Neuron (in vitro differentiated cells): ENCODE measurements at regions not wholly inside any gene's neighbourhood (a gene's known extent, or its start where the extent isn't known, plus 50 kb on each side); places are given as distances from the start of the nearest gene placed in this dataset.

Experiments
- H2AFZ ChIP-seq: one replicate; pipeline ENCODE4 v1.6.1; 2013; ENCODE audit warnings: low read depth, mild to moderate bottlenecking, inconsistent platforms, low read length, moderate library complexity
- H3K27me3 ChIP-seq: one replicate; pipeline ENCODE4 v1.6.1; 2013; ENCODE audit warnings: low read length; ENCODE audit not compliant: insufficient read depth
- H3K36me3 ChIP-seq: one replicate; pipeline ENCODE4 v1.6.1; 2013; ENCODE audit warnings: low read length; ENCODE audit not compliant: insufficient read depth
- H3K4me1 ChIP-seq: one replicate; pipeline ENCODE4 v1.6.1; 2013; ENCODE audit warnings: low read length; ENCODE audit not compliant: insufficient read depth
- H3K4me3 ChIP-seq: 2 replicates; pipeline ENCODE4 v1.5.1; 2013; ENCODE audit warnings: mild to moderate bottlenecking, low read length, moderate library complexity
- H3K9me3 ChIP-seq: one replicate; pipeline ENCODE4 v1.6.1; 2013; ENCODE audit warnings: low read length

GRCh38 chr9:630817-631216, 210.7 kb upstream of the DMRT1 start:
- Histone ChIP-seq H3K36me3 (no peaks in the 10 kb centered on the region), H3K4me1 (no peaks in the 10 kb centered on the region), H3K4me3 (no peak overlapping the region), H3K27me3 (no peaks in the 10 kb centered on the region), H2AFZ (no peak overlapping the region), H3K9me3 (peaks cover 2% of the 10 kb centered on the region)

- Histone ChIP-seq H3K4me1 (no peaks in the 10 kb centered on the region), H3K27me3 (no peaks in the 10 kb centered on the region), H3K4me3 (no peak overlapping the region), H3K9me3 (peaks cover 2% of the 10 kb centered on the region), H3K36me3 (no peaks in the 10 kb centered on the region), H2AFZ (no peak overlapping the region)
These were observed 209.9 kb upstream of the DMRT1 start for GRCh38 chr9:631596-631995.

DNA sequence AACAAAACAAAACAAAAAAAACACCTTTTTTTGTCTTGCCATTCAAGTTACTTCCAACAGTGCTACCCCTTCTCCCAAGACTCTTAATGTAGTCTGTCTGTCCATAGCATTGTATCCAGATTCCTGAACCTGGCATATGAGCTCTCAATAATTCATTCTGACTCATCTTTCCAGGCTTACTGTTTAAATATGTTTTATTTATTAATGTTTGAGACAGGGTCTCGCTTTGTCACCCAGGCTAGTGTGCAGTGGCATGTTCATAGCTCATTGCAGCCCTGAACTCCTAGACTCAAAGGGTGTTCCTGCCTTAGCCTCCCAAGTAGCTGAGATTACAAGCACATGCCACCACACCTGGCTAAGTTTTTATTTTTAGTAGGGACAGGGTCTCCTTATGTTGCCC, 208.0 kb upstream of the DMRT1 start:
- no peaks in the 10 kb centered on the region for H3K36me3 ChIP-seq
- no peaks in the 10 kb centered on the region for H3K27me3 ChIP-seq
- no peak overlapping the region for H2AFZ ChIP-seq
- H3K9me3 ChIP-seq = peaks cover 2% of the 10 kb centered on the region
- H3K4me1 ChIP-seq = no peaks in the 10 kb centered on the region
- H3K4me3 ChIP-seq = no peak overlapping the region

- Histone ChIP-seq H3K36me3 (no peaks in the 10 kb centered on the region), H3K4me1 (peaks cover 3% of the 10 kb centered on the region), H3K4me3 (no peak overlapping the region), H3K9me3 (peaks cover 2% of the 10 kb centered on the region), H2AFZ (no peak overlapping the region), H3K27me3 (no peaks in the 10 kb centered on the region)
These were observed 204.4 kb upstream of the DMRT1 start for GRCh38 chr9:636931-637591.

DNA sequence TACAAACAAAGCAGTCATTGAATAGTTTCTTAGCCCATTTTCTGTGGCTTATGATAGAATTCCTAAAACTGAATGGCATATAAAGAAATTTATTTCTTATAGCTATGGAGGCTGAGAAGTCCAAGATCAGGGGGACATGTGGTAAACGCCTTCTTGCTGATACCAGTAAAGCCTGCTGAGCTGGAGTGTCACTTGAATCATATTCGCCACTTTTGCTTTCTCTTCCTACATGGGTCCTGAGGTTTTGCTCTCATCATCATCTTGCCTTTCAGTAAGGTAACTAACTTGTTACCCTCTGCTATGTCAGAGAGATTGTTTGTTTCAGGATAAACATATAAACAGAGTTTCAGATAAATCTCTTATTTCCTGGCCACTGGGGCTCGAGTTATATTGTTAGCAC, 203.3 kb upstream of the DMRT1 start:
- H3K4me3 ChIP-seq = no peak overlapping the region
- no peak overlapping the region for H2AFZ ChIP-seq
- H3K36me3 ChIP-seq = no peaks in the 10 kb centered on the region
- H3K9me3 ChIP-seq = peaks cover 2% of the 10 kb centered on the region
- no peaks in the 10 kb centered on the region for H3K27me3 ChIP-seq
- H3K4me1 ChIP-seq = peaks cover 6% of the 10 kb centered on the region

GRCh38 chr9:642014-642413, 199.5 kb upstream of the DMRT1 start:
- Histone ChIP-seq H3K27me3 (no peaks in the 10 kb centered on the region), H3K9me3 (no peaks in the 10 kb centered on the region), H3K4me1 (peaks cover 6% of the 10 kb centered on the region), H3K4me3 (no peak overlapping the region), H3K36me3 (no peaks in the 10 kb centered on the region), H2AFZ (no peak overlapping the region)

- no peaks in the 10 kb centered on the region for H3K36me3 ChIP-seq
- peaks cover 6% of the 10 kb centered on the region for H3K4me1 ChIP-seq
- no peaks in the 10 kb centered on the region for H3K9me3 ChIP-seq
- no peak overlapping the region for H3K4me3 ChIP-seq
- H3K27me3 ChIP-seq = no peaks in the 10 kb centered on the region
- H2AFZ ChIP-seq = no peak overlapping the region
These were observed 197.5 kb upstream of the DMRT1 start for GRCh38 chr9:643966-644365.

- H3K27me3 ChIP-seq = no peaks in the 10 kb centered on the region
- peaks cover 7% of the 10 kb centered on the region for H3K4me1 ChIP-seq
- no peaks in the 10 kb centered on the region for H3K9me3 ChIP-seq
- H3K4me3 ChIP-seq = no peak overlapping the region
- no peaks in the 10 kb centered on the region for H3K36me3 ChIP-seq
- H2AFZ ChIP-seq = no peak overlapping the region
These were observed 194.0 kb upstream of the DMRT1 start for GRCh38 chr9:647522-647921.

- H3K27me3 ChIP-seq = no peaks in the 10 kb centered on the region
- H3K36me3 ChIP-seq = no peaks in the 10 kb centered on the region
- no peaks in the 10 kb centered on the region for H3K9me3 ChIP-seq
- peaks cover 7% of the 10 kb centered on the region for H3K4me1 ChIP-seq
- H2AFZ ChIP-seq = no peak overlapping the region
- no peak overlapping the region for H3K4me3 ChIP-seq
These were observed 192.1 kb upstream of the DMRT1 start for GRCh38 chr9:649128-650074.

- Histone ChIP-seq H3K36me3 (no peaks in the 10 kb centered on the region), H3K9me3 (no peaks in the 10 kb centered on the region), H3K4me3 (no peak overlapping the region), H3K27me3 (no peaks in the 10 kb centered on the region), H3K4me1 (peaks cover 7% of the 10 kb centered on the region), H2AFZ (no peak overlapping the region)
These were observed 191.1 kb upstream of the DMRT1 start for GRCh38 chr9:650362-650761.

- H2AFZ ChIP-seq = no peak overlapping the region
- no peaks in the 10 kb centered on the region for H3K9me3 ChIP-seq
- H3K4me3 ChIP-seq = no peak overlapping the region
- no peaks in the 10 kb centered on the region for H3K36me3 ChIP-seq
- H3K27me3 ChIP-seq = no peaks in the 10 kb centered on the region
- peaks cover 7% of the 10 kb centered on the region for H3K4me1 ChIP-seq
These were observed 190.1 kb upstream of the DMRT1 start for GRCh38 chr9:651371-651770.

DNA sequence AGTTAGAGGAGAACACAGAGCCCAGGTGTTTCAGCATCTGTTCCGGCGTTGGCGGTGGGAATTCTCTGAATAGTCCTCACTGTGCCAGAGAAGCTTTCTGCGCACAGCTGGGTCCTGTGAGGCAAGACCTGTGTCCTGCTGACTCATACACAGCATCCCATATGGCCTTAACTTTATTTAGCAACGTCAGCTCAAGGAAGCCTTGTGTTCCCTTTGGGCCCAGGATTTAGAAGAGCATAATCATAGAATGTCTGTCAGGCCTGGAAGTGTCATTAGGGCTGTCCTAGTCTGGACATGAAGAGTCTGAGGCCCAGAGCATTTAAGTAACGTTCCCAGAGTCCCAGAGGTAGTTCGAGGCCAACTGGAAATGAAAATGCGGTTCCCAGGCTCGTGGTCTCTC, 188.6 kb upstream of the DMRT1 start:
- no peaks in the 10 kb centered on the region for H3K9me3 ChIP-seq
- no peaks in the 10 kb centered on the region for H3K36me3 ChIP-seq
- H3K4me1 ChIP-seq = peaks cover 7% of the 10 kb centered on the region
- H2AFZ ChIP-seq = no peak overlapping the region
- H3K27me3 ChIP-seq = no peaks in the 10 kb centered on the region
- no peak overlapping the region for H3K4me3 ChIP-seq

- Histone ChIP-seq H3K4me3 (no peak overlapping the region), H3K36me3 (no peaks in the 10 kb centered on the region), H3K9me3 (no peaks in the 10 kb centered on the region), H2AFZ (no peak overlapping the region), H3K27me3 (no peaks in the 10 kb centered on the region), H3K4me1 (peaks cover 7% of the 10 kb centered on the region)
These were observed 188.1 kb upstream of the DMRT1 start for GRCh38 chr9:653421-653820.
